H1 (cell line): ENCODE measurements at regions not wholly inside any gene's neighbourhood (a gene's known extent, or its start where the extent isn't known, plus 50 kb on each side); places are given as distances from the start of the nearest gene placed in this dataset.

Experiments used
- CTCF ChIA-PET: fragments of 300-600 bp; sonication (Branson Sonifier 250); formaldehyde crosslinking; loops from one replicate; lab custom pipeline; 2021; ENCODE audit not compliant: partially characterized antibody; lab: Charles Lee
- POLR2A ChIA-PET: fragments of 300-600 bp; sonication (Branson Sonifier 250); formaldehyde crosslinking; loops from one replicate; lab custom pipeline; 2021; ENCODE audit warnings: inconsistent platforms; ENCODE audit not compliant: partially characterized antibody; lab: Charles Lee
- DNase-seq, 2 experiments: peaks; one replicate each; pipeline versions ENCODE4 v3.0.0 to v3.0.0-alpha.2; 2010 to 2022; ENCODE audit warnings: low spot score in 2 of 2, low read depth in 1 of 2, mixed read lengths in 1 of 2
- FAIRE-seq: peaks from 2 replicates; lab custom pipeline; 2011; peaks lifted over from hg19 to GRCh38; lab: Jason Lieb, UNC
- H2AFZ ChIP-seq: 2 replicates; pipeline ENCODE4 v1.8.1; 2012; ENCODE audit warnings: low read length, inconsistent platforms
- H2AK5ac ChIP-seq: 2 replicates; pipeline ENCODE4 v1.6.1; 2013; ENCODE audit warnings: low read depth, low read length
- H2BK120ac ChIP-seq: replicated peaks from 2 replicates; pipeline ENCODE3; 2013; ENCODE audit warnings: low read depth, low read length, inconsistent platforms
- H2BK12ac ChIP-seq: 2 replicates; pipeline ENCODE4 v1.6.1; 2013; ENCODE audit warnings: low read depth, low read length
- H2BK15ac ChIP-seq: 2 replicates; pipeline ENCODE4 v1.6.1; 2013; ENCODE audit warnings: low read length
- H2BK20ac ChIP-seq: 2 replicates; pipeline ENCODE4 v1.6.1; 2013; ENCODE audit warnings: low read length
- H2BK5ac ChIP-seq: 2 replicates; pipeline ENCODE4 v1.6.1; 2013; ENCODE audit warnings: low read depth, low read length
- H3K14ac ChIP-seq: 2 replicates; pipeline ENCODE4 v1.6.1; 2013; ENCODE audit warnings: inconsistent platforms; ENCODE audit not compliant: insufficient read length
- H3K18ac ChIP-seq: 2 replicates; pipeline ENCODE4 v1.6.1; 2013; ENCODE audit warnings: low read length; ENCODE audit errors: extremely low read depth
- H3K23ac ChIP-seq: 2 replicates; pipeline ENCODE4 v1.6.1; 2013; ENCODE audit warnings: inconsistent platforms; ENCODE audit not compliant: insufficient read length
- H3K23me2 ChIP-seq: 2 replicates; pipeline ENCODE4 v1.6.1; 2013; ENCODE audit warnings: low read depth, low read length
- H3K27ac ChIP-seq: 2 replicates; pipeline ENCODE4 v1.6.1; 2011; ENCODE audit warnings: low read depth, low read length, inconsistent platforms
- H3K27me3 ChIP-seq, 4 experiments: replicated peaks in 1 of 4; 1 replicate in 1 of 4; 2 replicates in 3 of 4; pipeline versions ENCODE4 v1.6.1 to v1.8.1; 2011 to 2013; ENCODE audit warnings: low read length in 3 of 4, mild to moderate bottlenecking in 3 of 4, inconsistent platforms in 2 of 4, mixed read lengths in 2 of 4, moderate library complexity in 1 of 4; ENCODE audit not compliant: control insufficient read depth in 3 of 4, insufficient read depth in 3 of 4; ENCODE audit errors: extremely low read depth in 1 of 4
- H3K36me3 ChIP-seq, 4 experiments: 2 replicates each; pipeline versions ENCODE4 v1.6.1 to v1.8.1; 2011 to 2013; ENCODE audit warnings: mild to moderate bottlenecking in 4 of 4, low read length in 3 of 4, moderate library complexity in 2 of 4, control low read depth in 1 of 4, inconsistent platforms in 1 of 4; ENCODE audit not compliant: insufficient read depth in 4 of 4, control insufficient read depth in 2 of 4
- H3K4ac ChIP-seq: replicated peaks from 2 replicates; pipeline ENCODE3; 2013; ENCODE audit warnings: low read length, low read depth, mixed read lengths, inconsistent platforms; ENCODE audit not compliant: insufficient read length
- H3K4me1 ChIP-seq, 4 experiments: replicated peaks in 1 of 4; 1 replicate in 1 of 4; 2 replicates in 3 of 4; pipeline versions ENCODE4 v1.6.1 to v1.8.1; 2011 to 2013; ENCODE audit warnings: low read length in 3 of 4, inconsistent platforms in 2 of 4, mixed read lengths in 1 of 4; ENCODE audit not compliant: insufficient read depth in 4 of 4, control insufficient read depth in 3 of 4
- H3K4me2 ChIP-seq, 2 experiments: 2 replicates each; pipeline versions ENCODE4 v1.6.1 to v1.8.1; 2011 to 2013; ENCODE audit warnings: low read depth in 2 of 2, low read length in 2 of 2, control low read depth in 1 of 2, inconsistent platforms in 1 of 2, mild to moderate bottlenecking in 1 of 2; ENCODE audit not compliant: insufficient read depth in 1 of 2
- H3K4me3 ChIP-seq, 4 experiments: fragments of 200-600, 300-600 bp in 1 of 4; sonication (generic), shearing (Covaris generic), sonication (Bioruptor Twin) in 1 of 4; 2 replicates each; pipeline versions ENCODE4 v1.5.1 to v1.8.1; 2011 to 2016; ENCODE audit warnings: low read length in 4 of 4, low read depth in 3 of 4, control low read depth in 2 of 4, inconsistent platforms in 2 of 4, mild to moderate bottlenecking in 2 of 4, mixed read lengths in 1 of 4, moderate library complexity in 1 of 4; ENCODE audit not compliant: insufficient read depth in 2 of 4; ENCODE audit errors: extremely low read depth in 1 of 4
- H3K56ac ChIP-seq: replicated peaks from 2 replicates; pipeline ENCODE3; 2013; ENCODE audit warnings: low read depth, mild to moderate bottlenecking, mixed read lengths, low read length, inconsistent platforms; ENCODE audit not compliant: insufficient read length
- H3K79me1 ChIP-seq: 2 replicates; pipeline ENCODE4 v1.6.1; 2013; ENCODE audit warnings: low read depth, low read length, control low read depth
- H3K79me2 ChIP-seq, 2 experiments: 2 replicates each; pipeline versions ENCODE4 v1.6.1 to v1.8.1; 2012 to 2013; ENCODE audit warnings: low read length in 2 of 2, mild to moderate bottlenecking in 2 of 2, inconsistent platforms in 1 of 2; ENCODE audit not compliant: insufficient read depth in 2 of 2, control insufficient read depth in 1 of 2
- H3K9ac ChIP-seq, 4 experiments: replicated peaks in 1 of 4; 1 replicate in 1 of 4; 2 replicates in 3 of 4; pipeline versions ENCODE4 v1.6.1 to v1.8.1; 2011 to 2013; ENCODE audit warnings: low read depth in 3 of 4, low read length in 3 of 4, control low read depth in 2 of 4, mild to moderate bottlenecking in 2 of 4, moderate library complexity in 2 of 4, inconsistent platforms in 1 of 4; ENCODE audit errors: extremely low read depth in 1 of 4
- H3K9me3 ChIP-seq, 2 experiments: 2 replicates each; pipeline versions ENCODE4 v1.6.1 to v1.8.1; 2012 to 2013; ENCODE audit warnings: mild to moderate bottlenecking in 2 of 2, moderate library complexity in 2 of 2, control low read depth in 1 of 2, inconsistent platforms in 1 of 2, low read depth in 1 of 2, low read length in 1 of 2, mixed read lengths in 1 of 2; ENCODE audit not compliant: insufficient read depth in 2 of 2
- H4K20me1 ChIP-seq, 2 experiments: replicated peaks in 1 of 2; 2 replicates each; pipeline versions ENCODE3 to v1.8.1; 2011 to 2013; ENCODE audit warnings: inconsistent platforms in 2 of 2, low read length in 2 of 2, mild to moderate bottlenecking in 1 of 2; ENCODE audit not compliant: insufficient read depth in 2 of 2, control insufficient read depth in 1 of 2
- H4K5ac ChIP-seq: 2 replicates; pipeline ENCODE4 v1.6.1; 2013; ENCODE audit warnings: low read length, low read depth, mixed read lengths, inconsistent platforms; ENCODE audit not compliant: insufficient read length
- H4K8ac ChIP-seq: 2 replicates; pipeline ENCODE4 v1.8.0; 2013; ENCODE audit warnings: mild to moderate bottlenecking, moderate library complexity, low read length, inconsistent platforms; ENCODE audit not compliant: insufficient read depth; ENCODE audit errors: extremely low read depth
- H4K91ac ChIP-seq: replicated peaks from 2 replicates; pipeline ENCODE3; 2013; ENCODE audit warnings: low read length, mixed read lengths, inconsistent platforms; ENCODE audit not compliant: insufficient read length
- BACH1 ChIP-seq: IDR thresholded peaks from 2 replicates; pipeline ENCODE4 v1.6.1; 2012; ENCODE audit warnings: low read length, improper control_type of control experiment
- BCL11A ChIP-seq, 2 experiments: IDR thresholded peaks; one replicate each; pipeline ENCODE4 v1.6.1; 2011; ENCODE audit warnings: low read depth in 2 of 2, low read length in 2 of 2, mild to moderate bottlenecking in 2 of 2
- CEBPB ChIP-seq: IDR thresholded peaks from 2 replicates; pipeline ENCODE4 v1.6.1; 2012; ENCODE audit warnings: low read depth, low read length
- CTBP2 ChIP-seq: IDR thresholded peaks from 2 replicates; pipeline ENCODE4 v1.7.0; 2011; ENCODE audit warnings: borderline replicate concordance, mild to moderate bottlenecking, moderate library complexity, mixed read lengths, low read length; ENCODE audit not compliant: insufficient read depth, insufficient read length
- EP300 ChIP-seq, 2 experiments: IDR thresholded peaks; 1 replicate in 1 of 2; 2 replicates in 1 of 2; pipeline ENCODE4 v1.6.1; 2011 to 2012; ENCODE audit warnings: low read depth in 2 of 2, low read length in 2 of 2, mild to moderate bottlenecking in 2 of 2, borderline replicate concordance in 1 of 2, inconsistent platforms in 1 of 2, moderate library complexity in 1 of 2
- FOSL1 ChIP-seq: IDR thresholded peaks from 2 replicates; pipeline ENCODE4 v1.6.1; 2011; ENCODE audit warnings: mild to moderate bottlenecking, low read depth, low read length, moderate library complexity; ENCODE audit not compliant: insufficient read depth
- GABPA ChIP-seq: IDR thresholded peaks from 2 replicates; pipeline ENCODE4 v1.6.1; 2011; ENCODE audit warnings: mild to moderate bottlenecking, low read length, moderate library complexity, borderline replicate concordance; ENCODE audit not compliant: insufficient read depth
- JUND ChIP-seq: IDR thresholded peaks from 2 replicates; pipeline ENCODE4 v1.6.1; 2011; ENCODE audit warnings: mild to moderate bottlenecking, improper control_type of control experiment, low read length
- KDM5A ChIP-seq: fragments of 200-600 bp; IDR thresholded peaks from 2 replicates; pipeline ENCODE4 v1.7.1; 2012; ENCODE audit warnings: mild to moderate bottlenecking, low read length, inconsistent platforms, mixed read lengths
- MAFK ChIP-seq: IDR thresholded peaks from 2 replicates; pipeline ENCODE4 v1.6.1; 2012; ENCODE audit warnings: low read depth, mild to moderate bottlenecking, improper control_type of control experiment, low read length
- NANOG ChIP-seq: IDR thresholded peaks from 2 replicates; pipeline ENCODE4 v1.6.1; 2011; ENCODE audit warnings: low read length, low read depth, mild to moderate bottlenecking, inconsistent platforms; ENCODE audit not compliant: insufficient read depth, poor library complexity, severe bottlenecking
- SUZ12 ChIP-seq: fragments of 200-600 bp; sonication (generic); IDR thresholded peaks from 2 replicates; pipeline ENCODE4 v1.6.1; 2012; ENCODE audit warnings: mild to moderate bottlenecking, inconsistent platforms, low read length, moderate library complexity, mixed read lengths
- ZNF274 ChIP-seq: IDR thresholded peaks from 2 replicates; pipeline ENCODE4 v1.7.0; 2012; ENCODE audit warnings: low read length, borderline replicate concordance; ENCODE audit errors: extremely low read depth
- WGBS, 2 experiments: shearing (Covaris generic) in 1 of 2; methylation state at CpG; one replicate each; pipeline versions ENCODE4 v1.1.6 to v1.1.7; 2013 to 2015; ENCODE audit warnings: low lambda C conversion rate in 2 of 2, mixed read lengths in 2 of 2, inconsistent platforms in 1 of 2, low coverage in 1 of 2, missing lambda C conversion rate in 1 of 2; ENCODE audit not compliant: insufficient replicate concordance in 2 of 2, insufficient coverage in 1 of 2, insufficient read length in 1 of 2; ENCODE audit errors: extremely low coverage in 1 of 2, missing lambda C conversion rate in 1 of 2; 5-methylcytosine and 5-hydroxymethylcytosine counted together

- FAIRE-seq (no peak), DNase-seq (no peak)
- Histone ChIP-seq H4K91ac (no peak overlapping the region), H3K36me3 (no peaks in the 10 kb centered on the region), H3K4ac (no peak overlapping the region), H2AFZ (no peak overlapping the region), H3K9ac (no peak overlapping the region), H3K79me2 (no peaks in the 10 kb centered on the region), H3K23me2 (no peaks in the 10 kb centered on the region), H3K9me3 (no peaks in the 10 kb centered on the region), H3K27ac (no peak overlapping the region), H4K5ac (no peak overlapping the region), H4K20me1 (no peaks in the 10 kb centered on the region), H3K56ac (no peak overlapping the region), H2BK120ac (no peak overlapping the region), H2BK5ac (no peak overlapping the region), H3K14ac (no peak overlapping the region), H2BK20ac (no peak overlapping the region), H2BK12ac (no peak overlapping the region), H3K79me1 (no peaks in the 10 kb centered on the region), H3K23ac (no peak overlapping the region), H3K18ac (no peak overlapping the region), H3K4me2 (no peak overlapping the region), H2BK15ac (no peak overlapping the region), H3K27me3 (no peaks in the 10 kb centered on the region), H4K8ac (no peak overlapping the region), H3K4me1 (no peaks in the 10 kb centered on the region), H2AK5ac (no peak overlapping the region), H3K4me3 (no peak overlapping the region)
- 91% methylated on average over 2 of the region's 2 CpGs; no CpG with 5 or more reads in 1 of the 2 experiments for WGBS, 2 experiments
- ChIA-PET POLR2A (no interaction called here), CTCF (no interaction called here)
- no peak for TF ChIP-seq KDM5A
- TF ChIP-seq BCL11A (IDR thresholded peaks at IDR 0.05; ENCODE audit: low read depth in 2 of 2, low read length in 2 of 2), result no peak
- TF ChIP-seq CTBP2, result no peak
- TF ChIP-seq NANOG, result no peak
- no peak for TF ChIP-seq ZNF274
- TF ChIP-seq BACH1, result no peak
- TF ChIP-seq CEBPB, result no peak
- no peak for TF ChIP-seq MAFK
- no peak for TF ChIP-seq SUZ12
- TF ChIP-seq FOSL1, result no peak
- no peak for TF ChIP-seq JUND
- no peak for TF ChIP-seq GABPA
- no peak for TF ChIP-seq EP300 (IDR thresholded peaks at IDR 0.05; ENCODE audit: borderline replicate concordance in 1 of 2, low read depth in 2 of 2, low read length in 2 of 2)
These were observed 159.4 kb downstream of the UBE2E3 start for GRCh38 chr2:181139831-181140230.
